ENCODE measurements at regions not wholly inside any gene's neighbourhood (a gene's known extent, or its start where the extent isn't known, plus 50 kb on each side); places are given as distances from the start of the nearest gene placed in this dataset.
A peak's percentile ranks its signal among the peaks of the same experiment; 100 is the strongest.
"Not testable (repeated sequence)": the region's sequence is repeated elsewhere in the genome, so short reads cannot be mapped to it uniquely, and the experiment has no call there.

DNA sequence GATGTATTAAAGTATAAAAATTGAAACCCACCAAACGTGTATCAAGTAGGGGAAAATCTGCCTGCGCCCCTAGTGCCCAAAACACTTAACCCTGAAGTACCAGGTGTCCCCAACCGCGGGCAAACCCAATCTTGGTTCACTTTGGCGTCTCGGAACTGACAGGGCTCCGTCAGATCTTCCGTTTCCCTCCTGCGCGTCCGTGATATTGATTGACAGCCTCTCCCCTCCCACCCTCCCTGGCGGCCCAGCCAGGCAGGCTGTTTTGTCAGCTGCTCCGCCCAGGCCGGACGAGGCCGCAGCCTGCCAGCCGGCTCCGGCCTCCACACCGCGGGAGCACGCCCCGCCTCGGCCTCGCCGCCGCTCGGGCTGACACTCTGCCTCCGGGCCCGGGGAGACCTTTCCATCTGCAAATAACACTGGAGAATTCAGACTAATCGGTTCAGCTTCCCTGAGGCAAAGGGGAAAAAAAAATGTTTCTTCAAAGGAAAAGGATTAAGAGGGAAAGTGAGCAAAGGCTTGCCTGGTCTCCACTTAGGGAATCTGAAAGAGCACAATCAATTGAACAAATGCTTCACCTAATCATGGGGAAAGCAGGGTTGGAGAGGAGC is 234.9 kb upstream of the MCHR2 start:
- peak; percentile 76 for DNase-seq (ENCODE audit: low spot score)

DNA sequence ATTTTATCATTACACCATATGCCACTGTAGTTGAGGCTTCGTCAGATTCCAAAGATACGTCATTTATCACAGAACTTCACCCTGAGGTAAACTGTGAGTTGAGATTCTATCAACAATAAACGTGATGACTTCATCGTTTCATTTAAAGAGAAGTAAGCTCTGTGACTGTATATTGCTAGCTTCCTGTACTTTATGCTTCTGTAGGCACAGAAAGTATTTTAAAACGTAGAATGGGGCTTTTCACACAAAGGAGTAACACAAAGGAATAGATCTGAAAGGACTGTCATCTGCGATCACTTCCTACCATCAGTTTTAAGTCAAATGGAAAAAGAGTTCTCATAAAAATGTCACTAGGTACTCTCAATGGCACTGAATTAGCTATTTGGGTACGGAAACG is 234.4 kb upstream of the MCHR2 start:
- no peak for DNase-seq (ENCODE audit: low spot score)

DNA sequence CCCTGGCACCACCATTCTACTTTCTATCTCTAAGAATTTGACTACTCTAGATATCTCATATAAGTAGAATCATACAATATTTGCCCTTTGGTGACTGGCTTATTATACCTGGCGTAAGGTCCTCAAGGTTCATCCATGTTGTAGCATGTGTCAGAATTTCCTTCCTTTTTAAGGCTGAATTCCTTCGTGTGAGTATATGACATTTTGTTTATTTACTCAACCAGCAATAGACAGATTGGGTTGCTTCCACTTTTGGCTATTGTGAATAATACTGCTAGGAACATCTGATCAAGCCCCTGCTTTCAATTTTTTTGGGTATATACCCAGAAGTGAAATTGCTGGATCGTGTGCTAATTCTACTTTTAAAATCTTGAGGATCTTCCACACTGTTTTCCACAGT is 232.8 kb upstream of the MCHR2 start:
- no peak for DNase-seq (ENCODE audit: low spot score)

DNA sequence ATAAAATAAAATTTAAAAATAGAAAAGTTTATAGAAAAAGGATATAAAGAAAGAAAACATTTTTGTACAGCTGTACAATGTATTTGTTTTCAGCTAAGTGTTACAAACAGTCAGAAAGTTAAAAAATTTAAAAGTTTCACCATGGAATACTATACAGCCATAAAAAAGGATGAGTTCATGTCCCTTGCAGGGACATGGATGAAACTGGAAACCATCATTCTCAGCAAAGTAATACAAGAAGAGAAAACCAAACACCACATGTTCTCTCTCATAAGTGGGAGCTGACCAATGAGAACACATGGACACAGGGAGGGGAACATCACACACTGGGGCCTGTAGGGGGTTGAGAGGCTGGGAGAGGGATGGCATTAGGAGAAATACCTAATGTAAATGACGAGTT is 229.9 kb upstream of the MCHR2 start:
- DNase-seq (ENCODE audit: low spot score): not testable (repeated sequence)

DNA sequence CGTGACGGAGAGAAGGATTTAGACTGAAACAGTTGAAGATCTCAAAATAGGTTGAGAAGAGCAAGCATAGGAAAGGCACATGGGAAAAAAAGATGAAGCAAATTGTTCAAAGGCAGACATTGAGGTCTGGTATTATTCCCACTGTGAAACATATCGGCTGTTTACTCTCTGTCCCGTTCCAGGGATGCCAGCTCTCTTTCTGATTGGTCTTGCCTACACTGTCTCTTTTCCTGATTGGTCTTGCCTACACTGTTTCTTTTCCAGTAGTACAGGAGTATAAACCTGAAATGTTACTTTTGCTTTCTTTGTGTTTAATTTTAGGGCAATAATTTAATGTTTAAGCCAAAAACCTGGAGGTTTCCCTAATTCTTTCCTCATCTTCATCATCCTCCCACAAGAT is 226.5 kb upstream of the MCHR2 start:
- no peak for DNase-seq (ENCODE audit: low spot score)

DNA sequence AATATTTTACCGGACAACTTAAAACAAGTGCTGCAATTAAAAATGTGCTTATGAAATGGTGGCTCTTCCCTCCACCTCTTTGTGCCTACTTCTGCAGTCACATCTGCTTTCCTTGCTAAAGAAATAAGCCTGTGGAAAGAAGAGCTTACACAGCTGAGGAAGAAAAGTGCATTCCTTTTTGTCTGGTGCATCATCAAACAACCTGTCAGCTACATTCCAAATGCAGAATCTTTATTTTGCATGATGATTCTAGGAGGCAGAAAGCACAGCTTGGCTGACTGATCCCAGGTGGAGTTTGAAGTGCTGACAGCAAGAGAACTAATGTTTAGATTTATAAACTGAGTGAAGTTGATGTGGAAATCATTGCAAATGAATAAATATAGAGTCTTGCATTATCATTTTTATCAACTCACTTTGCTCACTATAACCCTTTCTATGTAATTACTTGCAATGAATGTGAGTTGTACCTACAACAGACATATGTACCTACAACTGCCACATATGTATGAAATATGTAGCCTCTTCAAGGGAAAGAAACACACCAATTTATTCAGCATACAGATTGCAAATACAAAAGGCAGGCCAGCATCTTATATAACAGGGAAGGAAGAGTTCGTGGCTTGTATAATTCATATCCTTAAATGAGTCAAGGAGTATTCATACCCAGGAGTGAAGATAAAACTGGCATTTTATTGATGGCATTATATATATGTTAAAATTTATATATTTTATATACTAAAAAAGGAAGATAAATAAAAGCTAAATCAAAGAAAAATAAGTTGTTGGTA is 223.4 kb upstream of the MCHR2 start:
- no peak for DNase-seq (ENCODE audit: low spot score)

DNA sequence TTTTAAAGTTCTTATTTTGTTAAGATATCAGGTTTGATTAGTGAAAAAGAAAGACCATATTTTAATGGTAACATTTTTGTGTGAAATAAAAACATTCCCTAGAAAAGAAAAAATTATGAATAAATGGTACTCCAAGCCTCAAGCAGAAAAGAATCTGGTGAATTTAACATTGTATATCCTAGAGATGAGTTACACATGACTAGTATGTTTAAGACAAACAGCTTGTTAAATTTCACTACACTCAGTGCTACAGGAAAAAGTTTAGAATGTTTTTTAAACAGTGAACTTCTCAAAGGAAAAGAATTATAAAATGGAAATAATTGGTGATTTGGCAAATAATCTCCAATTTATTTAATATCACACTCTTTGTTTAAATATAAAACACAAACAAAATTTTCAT is 222.7 kb upstream of the MCHR2 start:
- no peak for DNase-seq (ENCODE audit: low spot score)

DNA sequence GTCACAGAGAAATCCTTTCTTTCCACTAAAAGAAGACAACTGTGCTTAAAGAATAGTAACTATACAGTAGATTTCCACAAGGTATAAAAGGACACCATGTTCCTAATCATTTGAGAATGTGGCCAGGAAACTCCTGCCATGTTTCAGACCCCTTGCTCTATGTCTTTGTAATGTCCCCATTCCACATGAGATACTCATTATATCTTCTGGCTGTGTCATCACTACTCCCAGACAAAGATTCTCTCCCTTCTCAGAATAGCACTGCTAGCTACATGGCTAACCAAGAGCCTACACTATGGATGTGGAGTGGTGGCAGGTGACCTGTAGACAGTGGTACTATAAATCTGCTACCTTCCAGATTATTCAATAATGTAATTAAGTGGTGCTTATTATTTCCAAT is 218.1 kb upstream of the MCHR2 start:
- DNase-seq (ENCODE audit: low spot score): no peak

DNA sequence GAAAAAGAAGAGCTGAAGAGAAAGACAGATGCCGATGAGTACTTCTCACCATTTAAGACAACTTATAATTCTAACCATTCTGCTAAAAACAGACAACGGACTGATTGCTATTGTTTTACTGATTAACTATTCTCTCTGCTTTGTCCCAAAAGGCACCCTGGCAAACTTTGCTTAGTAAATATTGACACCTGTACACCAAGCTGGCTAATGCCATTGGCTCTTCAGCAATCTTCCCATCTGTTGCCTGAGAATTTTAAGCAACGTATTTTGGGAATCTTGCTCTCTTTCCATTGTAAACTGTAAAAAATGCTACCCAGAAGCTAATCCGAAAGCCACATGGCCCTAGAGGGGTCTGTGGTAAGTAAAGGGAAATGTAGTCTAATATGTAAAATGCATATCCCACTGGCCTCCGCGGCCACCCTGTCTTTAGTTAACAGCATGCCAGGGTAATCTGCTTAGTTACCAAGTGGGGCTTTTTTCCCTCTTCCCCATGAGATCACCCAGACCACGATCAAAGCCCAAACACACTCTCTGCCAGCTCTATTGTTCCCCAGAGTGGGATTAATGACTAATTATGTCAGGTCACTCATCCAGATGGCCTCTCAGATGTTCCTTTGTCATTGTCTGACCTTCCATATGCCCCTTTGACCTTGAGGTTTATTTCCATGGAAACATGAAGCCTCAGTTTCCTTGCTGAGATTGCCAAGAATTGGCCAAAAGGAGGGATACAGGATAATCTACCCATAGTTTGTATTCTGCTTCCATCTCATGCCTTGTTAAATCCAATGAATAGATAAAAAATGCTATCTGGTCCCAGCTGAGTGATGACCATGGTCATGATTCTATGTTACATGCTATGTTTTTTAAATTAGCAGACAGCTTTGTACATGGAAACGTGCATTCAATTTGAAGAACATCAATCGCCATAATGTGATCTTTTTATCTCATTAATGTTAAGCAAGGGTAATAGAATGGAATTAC is 216.4 kb upstream of the MCHR2 start:
- no peak for DNase-seq (ENCODE audit: low spot score)

DNA sequence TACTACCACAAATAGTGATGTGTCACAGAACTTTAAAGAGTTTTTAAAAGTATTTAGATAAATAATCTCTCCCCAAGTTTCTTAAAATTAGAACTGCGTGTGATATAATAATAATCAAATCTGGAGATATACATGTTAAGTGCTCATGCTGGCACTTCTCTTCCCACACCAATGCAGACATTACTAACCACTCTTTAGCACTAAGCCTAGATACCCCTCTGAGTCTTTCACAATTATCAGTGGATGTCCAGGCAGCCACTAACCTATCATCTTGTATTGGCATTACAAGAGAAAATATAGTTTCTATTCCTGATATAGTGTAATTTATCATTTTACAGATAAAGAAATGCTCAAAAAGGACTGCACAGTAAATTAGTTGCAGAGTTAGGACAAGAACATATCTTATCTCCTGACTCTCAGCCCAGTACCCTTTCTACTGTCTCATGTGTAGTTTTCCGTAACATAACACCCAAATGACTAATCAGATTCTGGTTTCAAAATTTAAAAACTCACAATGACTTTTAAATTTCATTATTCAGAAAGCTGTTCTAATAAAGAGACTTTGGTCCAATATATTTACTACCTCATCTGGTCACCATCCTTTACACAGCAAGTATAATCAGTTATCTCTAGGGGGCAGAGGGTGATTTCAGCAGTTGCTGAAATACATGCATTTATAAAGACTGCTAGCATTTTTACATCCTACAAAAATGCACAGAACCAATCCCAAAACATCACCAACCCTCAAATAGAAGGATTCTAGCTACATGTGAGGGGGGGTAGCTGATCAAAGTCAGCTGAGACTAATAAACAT is 215.5 kb upstream of the MCHR2 start:
- DNase-seq (ENCODE audit: low spot score): no peak

DNA sequence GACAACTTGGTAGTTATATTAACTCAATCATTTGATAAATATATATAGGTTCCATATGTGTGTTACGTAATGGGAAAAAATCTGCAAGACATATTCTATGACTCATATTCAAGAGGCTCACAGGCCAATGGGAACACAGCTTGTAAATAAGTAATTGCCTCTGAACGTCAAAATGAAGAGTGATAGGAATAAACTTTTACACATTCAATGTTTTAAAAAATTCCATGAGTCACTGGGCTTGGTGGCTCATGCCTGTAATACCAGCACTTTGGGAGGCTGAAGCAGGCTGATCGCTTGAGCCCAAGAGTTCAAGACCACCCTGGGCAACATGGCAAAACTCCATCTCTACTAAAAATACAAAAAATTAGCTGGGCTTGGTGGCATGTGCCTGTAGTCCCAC is 209.4 kb upstream of the MCHR2 start:
- peak; percentile 5 for DNase-seq (ENCODE audit: low spot score)

DNA sequence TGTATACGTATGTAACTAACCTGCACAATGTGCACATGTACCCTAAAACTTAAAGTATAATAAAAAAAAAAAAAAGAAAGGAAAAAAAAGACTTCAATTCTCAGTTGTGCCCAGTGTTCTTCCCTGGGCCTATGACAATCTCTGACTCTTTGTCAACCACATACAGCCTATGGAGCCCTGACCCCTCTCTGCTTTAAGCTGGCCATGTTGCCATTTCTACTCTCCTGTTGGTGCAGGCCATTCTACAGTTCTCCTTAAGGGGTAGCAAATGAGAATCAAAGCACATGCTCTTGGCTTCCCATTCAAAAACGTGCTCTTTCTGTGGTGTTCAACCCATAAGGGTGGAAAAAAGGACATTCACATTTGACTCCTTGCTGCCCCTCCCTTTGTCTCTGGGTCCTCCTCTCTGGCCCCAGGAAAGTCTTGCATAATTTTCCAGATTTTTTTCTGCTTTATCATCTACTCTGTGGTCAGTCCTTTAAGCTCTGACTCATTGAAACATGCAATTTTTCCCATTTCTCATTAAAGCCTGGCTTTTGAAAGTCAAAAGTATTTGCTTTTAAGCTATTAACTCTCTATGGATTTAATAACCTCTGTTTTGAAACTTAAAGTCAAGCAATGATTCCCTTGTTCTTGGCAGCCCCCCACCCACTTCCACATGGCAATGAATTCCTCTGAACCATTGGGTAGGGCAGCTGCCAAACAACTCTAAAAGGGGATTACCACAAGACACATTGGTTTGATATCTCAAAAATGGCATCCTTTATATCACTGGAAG is 208.6 kb upstream of the MCHR2 start:
- DNase-seq (ENCODE audit: low spot score): peak; percentile 12

DNA sequence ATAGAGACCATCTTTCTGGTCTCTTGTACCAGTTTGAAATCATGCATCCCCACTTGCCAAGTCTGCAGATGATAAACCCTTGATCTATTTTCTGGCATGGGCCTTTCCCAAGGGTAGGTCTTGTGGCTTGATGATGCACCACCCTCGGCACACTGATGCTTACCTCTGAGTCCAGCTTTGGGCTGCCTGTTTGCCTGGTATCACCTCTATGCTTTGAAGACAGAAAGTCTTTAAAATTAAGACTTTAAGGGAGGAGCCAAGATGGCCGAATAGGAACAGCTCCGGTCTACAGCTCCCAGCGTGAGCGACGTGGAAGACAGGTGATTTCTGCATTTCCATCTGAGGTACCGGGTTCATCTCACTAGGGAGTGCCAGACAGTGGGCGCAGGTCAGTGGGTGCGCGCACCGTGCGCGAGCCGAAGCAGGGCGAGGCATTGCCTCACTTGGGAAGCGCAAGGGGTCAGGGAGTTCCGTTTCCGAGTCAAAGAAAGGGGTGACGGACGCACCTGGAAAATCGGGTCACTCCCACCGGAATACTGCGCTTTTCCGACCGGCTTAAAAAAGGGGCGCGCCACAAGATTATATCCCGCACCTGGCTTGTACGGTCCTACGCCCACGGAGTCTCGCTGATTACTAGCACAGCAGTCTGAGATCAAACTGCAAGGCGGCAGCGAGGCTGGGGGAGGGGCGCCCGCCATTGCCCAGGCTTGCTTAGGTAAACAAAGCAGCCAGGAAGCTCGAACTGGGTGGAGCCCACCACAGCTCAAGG is 202.4 kb upstream of the MCHR2 start:
- not testable (repeated sequence) for DNase-seq (ENCODE audit: low spot score)

DNA sequence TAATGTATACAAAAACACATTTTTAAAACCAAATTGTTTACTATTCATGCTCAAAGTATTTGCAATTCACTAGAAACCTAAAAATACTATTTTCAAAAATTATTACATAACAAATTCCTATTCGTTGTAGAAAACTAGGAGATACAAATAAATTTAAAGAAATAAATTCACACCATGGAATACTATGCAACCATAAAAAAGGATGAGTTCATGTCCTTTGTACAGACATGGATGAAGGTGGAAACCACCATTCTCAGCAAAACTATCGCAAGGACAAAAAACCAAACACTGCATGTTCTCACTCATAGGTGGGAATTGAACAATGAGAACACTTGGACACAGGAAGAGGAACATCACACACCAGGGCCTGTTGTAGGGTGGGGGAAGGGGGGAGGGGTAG is 201.2 kb upstream of the MCHR2 start:
- DNase-seq (ENCODE audit: low spot score): not testable (repeated sequence)

DNA sequence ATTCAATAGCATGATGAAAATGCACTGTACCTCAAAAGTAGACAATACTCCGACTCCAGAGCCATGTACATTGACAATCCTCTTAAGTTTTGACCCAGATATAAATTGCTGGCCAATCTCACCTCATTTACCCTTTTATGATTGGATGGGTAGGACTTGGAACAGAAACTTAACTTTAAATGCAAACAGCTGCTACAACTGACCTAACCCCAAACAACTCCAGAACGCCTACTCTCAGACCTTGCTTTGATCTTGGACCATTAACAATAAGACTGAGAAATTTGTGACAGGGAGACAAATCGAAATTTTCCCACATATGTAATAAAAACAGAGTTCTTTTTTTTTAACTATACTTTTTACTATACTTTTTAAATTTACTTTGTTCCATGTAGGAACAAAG is 200.5 kb upstream of the MCHR2 start:
- no peak for DNase-seq (ENCODE audit: low spot score)

DNA sequence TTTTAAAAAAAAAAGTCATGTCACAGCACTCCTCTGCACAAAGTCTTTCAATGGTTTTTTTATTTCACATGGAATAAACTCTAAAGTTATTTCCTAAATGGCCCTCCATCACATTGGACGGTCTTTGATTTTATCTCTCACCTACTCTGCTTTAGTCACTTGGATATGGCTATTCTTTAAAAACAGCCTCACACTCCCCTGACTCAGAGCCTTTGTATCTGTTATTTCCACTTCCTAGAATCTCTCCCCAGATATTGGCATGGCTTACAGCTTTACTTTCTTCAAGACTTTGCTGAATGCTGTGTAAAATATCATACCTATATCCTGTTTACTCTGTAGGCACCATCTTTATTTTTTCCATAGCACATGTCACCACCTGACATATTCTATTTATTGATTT is 194.7 kb upstream of the MCHR2 start:
- no peak for DNase-seq (ENCODE audit: low spot score)

DNA sequence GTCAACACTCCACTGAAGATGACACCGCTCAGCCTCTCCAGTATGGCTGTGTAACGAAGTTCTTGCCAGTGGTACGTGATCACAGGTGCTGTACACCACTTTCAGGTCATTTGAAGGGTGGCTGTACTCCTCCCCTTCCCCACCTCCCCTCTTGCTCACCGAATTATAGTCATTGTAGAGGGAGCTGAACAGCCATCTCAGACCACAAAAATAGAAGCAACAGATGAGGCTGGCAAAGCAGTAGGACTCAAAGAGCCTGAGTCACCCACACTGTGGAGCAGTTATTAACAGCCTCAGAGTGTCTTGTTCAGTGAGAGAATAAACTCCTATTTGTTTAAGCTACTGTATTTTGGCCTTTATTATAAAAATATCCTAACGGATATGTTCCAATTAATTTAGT is 192.5 kb upstream of the MCHR2 start:
- no peak for DNase-seq (ENCODE audit: low spot score)

DNA sequence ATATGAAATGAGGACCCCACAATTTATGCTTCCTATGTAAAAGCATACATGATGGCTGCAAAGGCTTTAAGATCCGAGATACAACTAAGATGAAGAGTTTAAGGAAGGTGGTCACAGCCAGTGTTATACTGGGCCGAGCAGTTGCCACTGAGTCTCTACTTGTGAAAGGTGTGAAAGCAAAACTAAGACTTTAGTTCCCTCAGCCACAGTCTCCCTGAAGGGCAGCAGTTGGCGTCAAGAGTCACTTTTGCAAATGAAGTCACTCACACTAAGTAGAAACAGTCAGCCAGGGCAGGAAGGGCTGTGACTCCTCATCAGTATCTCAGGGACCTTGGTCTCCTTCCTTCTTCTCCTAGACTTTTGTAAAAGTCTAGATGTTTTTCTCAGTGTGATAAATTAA is 191.6 kb upstream of the MCHR2 start:
- DNase-seq (ENCODE audit: low spot score): no peak

DNA sequence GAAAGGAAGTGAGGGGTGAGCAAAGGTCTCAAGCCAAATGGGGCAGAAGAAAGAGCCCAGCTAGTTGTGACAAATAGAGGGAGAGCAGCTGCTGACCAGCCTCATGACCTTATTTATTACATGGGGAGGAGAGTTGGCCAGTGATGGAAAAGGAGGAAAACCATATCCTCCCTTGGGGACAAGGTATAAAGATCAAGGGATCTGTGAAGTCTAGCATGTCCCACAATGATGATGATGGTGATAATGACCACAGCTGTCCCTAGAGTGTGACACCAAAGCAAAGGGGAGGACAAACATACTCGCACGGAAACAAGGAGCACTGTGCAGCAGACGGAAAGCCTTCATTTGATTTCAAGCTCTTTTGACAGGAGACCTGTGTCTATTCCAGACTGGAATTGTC is 190.4 kb upstream of the MCHR2 start:
- no peak for DNase-seq (ENCODE audit: low spot score)

DNA sequence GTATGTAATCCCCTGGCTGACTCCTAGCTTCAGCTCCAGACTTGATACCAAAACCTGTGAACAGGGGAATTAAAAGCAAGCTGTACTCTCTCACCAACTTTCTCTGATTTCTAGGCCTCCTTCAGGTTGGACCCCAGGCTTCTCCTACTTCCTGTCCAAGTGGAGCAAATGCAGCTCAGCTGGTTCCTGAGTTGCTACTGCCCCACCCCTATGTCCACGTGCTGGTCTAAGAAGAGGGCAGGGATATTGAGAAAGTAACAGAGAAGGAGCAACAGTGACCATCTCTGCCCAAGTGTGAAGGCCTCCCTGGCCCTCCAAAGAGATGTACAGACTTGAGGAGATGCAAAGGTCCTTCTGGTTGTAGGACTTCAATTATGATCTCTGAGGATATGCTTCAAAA is 188.3 kb upstream of the MCHR2 start:
- peak; percentile 28 for DNase-seq (ENCODE audit: low spot score)

Data from HT-29 (cell line).